Breast epithelium (tissue), 3 donors: ENCODE measurements at regions not wholly inside any gene's neighbourhood (a gene's known extent, or its start where the extent isn't known, plus 50 kb on each side); places are given as distances from the start of the nearest gene placed in this dataset.

ENCODE experiments used
- CTCF ChIP-seq, 3 donors: fragments of 450-650 bp; IDR thresholded peaks; one replicate each; pipeline ENCODE4 v1.5.1; 2016 to 2017; ENCODE audit warnings: antibody characterized with exemption in 3 of 3, mild to moderate bottlenecking in 3 of 3, moderate library complexity in 3 of 3
- POLR2A ChIP-seq: fragments of 450-650 bp; IDR thresholded peaks from one replicate; pipeline ENCODE4 v1.6.1; 2016; ENCODE audit warnings: antibody characterized with exemption, mild to moderate bottlenecking, moderate library complexity
- POLR2AphosphoS5 ChIP-seq, 3 donors: sonication (generic); formaldehyde crosslinking; IDR thresholded peaks; one replicate each; pipeline ENCODE4 v1.6.1; 2017; ENCODE audit warnings: antibody characterized with exemption in 3 of 3

- TF ChIP-seq CTCF (IDR thresholded peaks at IDR 0.05) = no peak
- TF ChIP-seq POLR2AphosphoS5 (IDR thresholded peaks at IDR 0.05) = no peak
- TF ChIP-seq POLR2A = no peak
Measured at GRCh38 chr16:50989047-50989446, 162.0 kb downstream of the SALL1 start.
